ENCODE measurements at regions not wholly inside any gene's neighbourhood (a gene's known extent, or its start where the extent isn't known, plus 50 kb on each side); places are given as distances from the start of the nearest gene placed in this dataset.
"Not testable (repeated sequence)": the region's sequence is repeated elsewhere in the genome, so short reads cannot be mapped to it uniquely, and the experiment has no call there.

- Histone ChIP-seq H3K4me3 (no peak overlapping the region), H3K79me2 (ENCODE audit: control insufficient read depth, insufficient read depth, low read length) (no peaks in the 10 kb centered on the region), H3K4me2 (ENCODE audit: insufficient read depth, low read length) (no peak overlapping the region), H3K4me1 (replicated peaks in 1 of 2; ENCODE audit: control insufficient read depth in 2 of 2, insufficient read depth in 2 of 2, low read length in 2 of 2) (peaks cover 8 to 38% of the 10 kb centered on the region in 2 experiments; a peak in 4 of 5 replicates), H4K20me1 (replicated peaks; ENCODE audit: control insufficient read depth, insufficient read depth, low read length) (no peaks in the 10 kb centered on the region), H3K9me3 (replicated peaks; ENCODE audit: control insufficient read depth, insufficient read depth, low read depth, low read length) (no peaks in the 10 kb centered on the region), H3K36me3 (ENCODE audit: control insufficient read depth, insufficient read depth, low read length) (no peaks in the 10 kb centered on the region), H3K9ac (ENCODE audit: insufficient read depth in 1 of 2, low read depth in 2 of 2, low read length in 2 of 2) (no peak overlapping the region), H3K9me1 (ENCODE audit: control insufficient read depth, insufficient read depth, low read length) (no peaks in the 10 kb centered on the region), H2AFZ (ENCODE audit: low read depth, low read length) (no peak overlapping the region), H3K27ac (ENCODE audit: extremely low read depth, low read depth, low read length) (no peak overlapping the region), H3K27me3 (ENCODE audit: control insufficient read depth in 2 of 2, insufficient read depth in 2 of 2, low read length in 2 of 2) (peaks cover 2 to 22% of the 10 kb centered on the region in 2 experiments; a peak in 2 of 5 replicates)
- CTCF ChIA-PET (ENCODE audit: low intra/inter-chr PET ratio), result no interaction called here
- FAIRE-seq, result no peak
- no peak for ATAC-seq
- TF ChIP-seq SMARCB1 (IDR thresholded peaks at IDR 0.05; ENCODE audit: insufficient read length, low read depth) (no peak), LCOR (CRISPR knock-in tag; IDR thresholded peaks at IDR 0.05) (no peak)
- TF ChIP-seq, protein P1, sequence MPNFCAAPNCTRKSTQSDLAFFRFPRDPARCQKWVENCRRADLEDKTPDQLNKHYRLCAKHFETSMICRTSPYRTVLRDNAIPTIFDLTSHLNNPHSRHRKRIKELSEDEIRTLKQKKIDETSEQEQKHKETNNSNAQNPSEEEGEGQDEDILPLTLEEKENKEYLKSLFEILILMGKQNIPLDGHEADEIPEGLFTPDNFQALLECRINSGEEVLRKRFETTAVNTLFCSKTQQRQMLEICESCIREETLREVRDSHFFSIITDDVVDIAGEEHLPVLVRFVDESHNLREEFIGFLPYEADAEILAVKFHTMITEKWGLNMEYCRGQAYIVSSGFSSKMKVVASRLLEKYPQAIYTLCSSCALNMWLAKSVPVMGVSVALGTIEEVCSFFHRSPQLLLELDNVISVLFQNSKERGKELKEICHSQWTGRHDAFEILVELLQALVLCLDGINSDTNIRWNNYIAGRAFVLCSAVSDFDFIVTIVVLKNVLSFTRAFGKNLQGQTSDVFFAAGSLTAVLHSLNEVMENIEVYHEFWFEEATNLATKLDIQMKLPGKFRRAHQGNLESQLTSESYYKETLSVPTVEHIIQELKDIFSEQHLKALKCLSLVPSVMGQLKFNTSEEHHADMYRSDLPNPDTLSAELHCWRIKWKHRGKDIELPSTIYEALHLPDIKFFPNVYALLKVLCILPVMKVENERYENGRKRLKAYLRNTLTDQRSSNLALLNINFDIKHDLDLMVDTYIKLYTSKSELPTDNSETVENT (CRISPR knock-in tag; IDR thresholded peaks at IDR 0.05), result no peak
- BruUV-seq (replicated peaks), result no TSS peak
- POLR2A ChIA-PET, result no interaction called here
- no peak for DNase-seq (ENCODE audit: extremely low read depth in 1 of 4, low spot score in 3 of 4)
- intact Hi-C loops (cut with micrococcal nuclease) (no loop called here), in situ Hi-C loops (cut with MboI) (no loop called here)
- 27% methylated on average over 11 of the region's 11 CpGs for WGBS (ENCODE audit: insufficient coverage, low coverage, missing lambda C conversion rate)
Observed at GRCh38 chr16:29156511-29156910, 171.7 kb downstream of the LAT start.

DNA sequence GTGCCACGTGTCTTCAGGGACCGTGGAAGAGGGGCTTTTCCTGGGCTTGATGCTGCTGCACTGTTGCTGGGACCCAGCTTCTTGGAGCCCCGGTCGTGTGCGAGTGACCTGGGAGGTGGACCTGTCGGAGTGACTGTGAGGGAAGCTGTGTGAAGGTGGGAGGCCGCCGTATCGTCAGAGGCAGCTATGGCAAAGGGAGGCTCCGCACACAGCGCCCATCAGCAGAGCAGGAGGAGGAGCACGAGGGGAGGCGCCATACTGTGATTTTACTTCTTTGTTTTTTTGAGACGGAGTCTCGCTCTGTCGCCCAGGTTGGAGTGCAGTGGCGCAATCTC lies 171.0 kb downstream of the LAT start:
- FAIRE-seq; H3K4me3 ChIP-seq; H3K9ac ChIP-seq (ENCODE audit: insufficient read depth in 1 of 2, low read depth in 2 of 2, low read length in 2 of 2); H3K4me2 ChIP-seq (ENCODE audit: insufficient read depth, low read length); ATAC-seq; H3K9me1 ChIP-seq (ENCODE audit: control insufficient read depth, insufficient read depth, low read length); H3K36me3 ChIP-seq (ENCODE audit: control insufficient read depth, insufficient read depth, low read length); intact Hi-C loops (cut with micrococcal nuclease); DNase-seq (ENCODE audit: extremely low read depth in 1 of 4, low spot score in 3 of 4); H3K27ac ChIP-seq (ENCODE audit: extremely low read depth, low read depth, low read length); POLR2A ChIA-PET; CTCF ChIA-PET (ENCODE audit: low intra/inter-chr PET ratio); H3K79me2 ChIP-seq (ENCODE audit: control insufficient read depth, insufficient read depth, low read length); H3K9me3 ChIP-seq (replicated peaks; ENCODE audit: control insufficient read depth, insufficient read depth, low read depth, low read length); in situ Hi-C loops (cut with MboI); H2AFZ ChIP-seq (ENCODE audit: low read depth, low read length); BruUV-seq (replicated peaks); H4K20me1 ChIP-seq (replicated peaks; ENCODE audit: control insufficient read depth, insufficient read depth, low read length): not testable (repeated sequence)
- WGBS (ENCODE audit: insufficient coverage, low coverage, missing lambda C conversion rate), result 63% methylated on average over 13 of the region's 17 CpGs
- peaks cover 0 to 18% of the 10 kb centered on the region in 2 experiments; a peak in 2 of 5 replicates for H3K27me3 ChIP-seq (ENCODE audit: control insufficient read depth in 2 of 2, insufficient read depth in 2 of 2, low read length in 2 of 2)
- peaks cover 8 to 38% of the 10 kb centered on the region in 2 experiments; a peak in 4 of 5 replicates for H3K4me1 ChIP-seq (replicated peaks in 1 of 2; ENCODE audit: control insufficient read depth in 2 of 2, insufficient read depth in 2 of 2, low read length in 2 of 2)

Measured in K562 (cell line).